ENCODE measurements at regions not wholly inside any gene's neighbourhood (a gene's known extent, or its start where the extent isn't known, plus 50 kb on each side); places are given as distances from the start of the nearest gene placed in this dataset.
"Not testable (repeated sequence)": the region's sequence is repeated elsewhere in the genome, so short reads cannot be mapped to it uniquely, and the experiment has no call there.

GRCh38 chr6:144922771-144923490 is 637.8 kb downstream of the UTRN start:
- H3K4me3 ChIP-seq (ENCODE audit: low read depth, low read length); H3K9me3 ChIP-seq (ENCODE audit: control insufficient read depth, insufficient read depth, low read length); H3K36me3 ChIP-seq (ENCODE audit: control insufficient read depth, insufficient read depth, low read length); H3K9ac ChIP-seq (ENCODE audit: low read depth, low read length); H3K4me1 ChIP-seq (ENCODE audit: control insufficient read depth, insufficient read depth, low read length); H3K27me3 ChIP-seq (ENCODE audit: control insufficient read depth, insufficient read depth, low read length): not testable (repeated sequence)

GRCh38 chr6:144923491-144923787 is 638.3 kb downstream of the UTRN start:
- H3K27me3 ChIP-seq (ENCODE audit: control insufficient read depth, insufficient read depth, low read length); H3K9me3 ChIP-seq (ENCODE audit: control insufficient read depth, insufficient read depth, low read length); H3K4me1 ChIP-seq (ENCODE audit: control insufficient read depth, insufficient read depth, low read length); H3K9ac ChIP-seq (ENCODE audit: low read depth, low read length); H3K36me3 ChIP-seq (ENCODE audit: control insufficient read depth, insufficient read depth, low read length); H3K4me3 ChIP-seq (ENCODE audit: low read depth, low read length): not testable (repeated sequence)

GRCh38 chr6:144928847-144929246 is 643.7 kb downstream of the UTRN start:
- no peaks in the 10 kb centered on the region for H3K4me1 ChIP-seq (ENCODE audit: control insufficient read depth, insufficient read depth, low read length)
- no peaks in the 10 kb centered on the region for H3K27me3 ChIP-seq (ENCODE audit: control insufficient read depth, insufficient read depth, low read length)
- no peak overlapping the region for H3K9ac ChIP-seq (ENCODE audit: low read depth, low read length)
- no peaks in the 10 kb centered on the region for H3K9me3 ChIP-seq (ENCODE audit: control insufficient read depth, insufficient read depth, low read length)
- H3K4me3 ChIP-seq (ENCODE audit: low read depth, low read length), result no peak overlapping the region
- peaks cover 3% of the 10 kb centered on the region for H3K36me3 ChIP-seq (ENCODE audit: control insufficient read depth, insufficient read depth, low read length)

- no peaks in the 10 kb centered on the region for H3K27me3 ChIP-seq (ENCODE audit: control insufficient read depth, insufficient read depth, low read length)
- H3K36me3 ChIP-seq (ENCODE audit: control insufficient read depth, insufficient read depth, low read length), result no peaks in the 10 kb centered on the region
- no peak overlapping the region for H3K9ac ChIP-seq (ENCODE audit: low read depth, low read length)
- no peak overlapping the region for H3K4me3 ChIP-seq (ENCODE audit: low read depth, low read length)
- H3K4me1 ChIP-seq (ENCODE audit: control insufficient read depth, insufficient read depth, low read length), result no peaks in the 10 kb centered on the region
- no peaks in the 10 kb centered on the region for H3K9me3 ChIP-seq (ENCODE audit: control insufficient read depth, insufficient read depth, low read length)
These were observed 644.1 kb downstream of the UTRN start for GRCh38 chr6:144929262-144929661.

GRCh38 chr6:144931172-144932035 is 646.3 kb downstream of the UTRN start:
- H3K27me3 ChIP-seq (ENCODE audit: control insufficient read depth, insufficient read depth, low read length), result no peaks in the 10 kb centered on the region
- H3K9me3 ChIP-seq (ENCODE audit: control insufficient read depth, insufficient read depth, low read length), result no peaks in the 10 kb centered on the region
- H3K36me3 ChIP-seq (ENCODE audit: control insufficient read depth, insufficient read depth, low read length), result no peaks in the 10 kb centered on the region
- H3K9ac ChIP-seq (ENCODE audit: low read depth, low read length), result no peak overlapping the region
- H3K4me1 ChIP-seq (ENCODE audit: control insufficient read depth, insufficient read depth, low read length), result no peaks in the 10 kb centered on the region
- no peak overlapping the region for H3K4me3 ChIP-seq (ENCODE audit: low read depth, low read length)

GRCh38 chr6:144932621-144933020 is 647.5 kb downstream of the UTRN start:
- Histone ChIP-seq H3K4me1 (ENCODE audit: control insufficient read depth, insufficient read depth, low read length) (no peaks in the 10 kb centered on the region), H3K9ac (ENCODE audit: low read depth, low read length) (no peak overlapping the region), H3K36me3 (ENCODE audit: control insufficient read depth, insufficient read depth, low read length) (no peaks in the 10 kb centered on the region), H3K27me3 (ENCODE audit: control insufficient read depth, insufficient read depth, low read length) (no peaks in the 10 kb centered on the region), H3K4me3 (ENCODE audit: low read depth, low read length) (no peak overlapping the region), H3K9me3 (ENCODE audit: control insufficient read depth, insufficient read depth, low read length) (no peaks in the 10 kb centered on the region)

GRCh38 chr6:144935181-144935580 is 650.0 kb downstream of the UTRN start:
- Histone ChIP-seq H3K4me1 (ENCODE audit: control insufficient read depth, insufficient read depth, low read length) (no peaks in the 10 kb centered on the region), H3K9ac (ENCODE audit: low read depth, low read length) (no peak overlapping the region), H3K4me3 (ENCODE audit: low read depth, low read length) (no peak overlapping the region), H3K9me3 (ENCODE audit: control insufficient read depth, insufficient read depth, low read length) (no peaks in the 10 kb centered on the region), H3K36me3 (ENCODE audit: control insufficient read depth, insufficient read depth, low read length) (no peaks in the 10 kb centered on the region), H3K27me3 (ENCODE audit: control insufficient read depth, insufficient read depth, low read length) (no peaks in the 10 kb centered on the region)

GRCh38 chr6:144935661-144936060 is 650.5 kb downstream of the UTRN start:
- H3K4me3 ChIP-seq (ENCODE audit: low read depth, low read length), result no peak overlapping the region
- no peaks in the 10 kb centered on the region for H3K9me3 ChIP-seq (ENCODE audit: control insufficient read depth, insufficient read depth, low read length)
- H3K4me1 ChIP-seq (ENCODE audit: control insufficient read depth, insufficient read depth, low read length), result no peaks in the 10 kb centered on the region
- H3K9ac ChIP-seq (ENCODE audit: low read depth, low read length), result no peak overlapping the region
- H3K36me3 ChIP-seq (ENCODE audit: control insufficient read depth, insufficient read depth, low read length), result no peaks in the 10 kb centered on the region
- no peaks in the 10 kb centered on the region for H3K27me3 ChIP-seq (ENCODE audit: control insufficient read depth, insufficient read depth, low read length)

GRCh38 chr6:144936764-144937163 is 651.6 kb downstream of the UTRN start:
- Histone ChIP-seq H3K4me1 (ENCODE audit: control insufficient read depth, insufficient read depth, low read length) (no peaks in the 10 kb centered on the region), H3K36me3 (ENCODE audit: control insufficient read depth, insufficient read depth, low read length) (no peaks in the 10 kb centered on the region), H3K9ac (ENCODE audit: low read depth, low read length) (no peak overlapping the region), H3K9me3 (ENCODE audit: control insufficient read depth, insufficient read depth, low read length) (no peaks in the 10 kb centered on the region), H3K4me3 (ENCODE audit: low read depth, low read length) (no peak overlapping the region), H3K27me3 (ENCODE audit: control insufficient read depth, insufficient read depth, low read length) (no peaks in the 10 kb centered on the region)

GRCh38 chr6:144939921-144940320 is 654.8 kb downstream of the UTRN start:
- Histone ChIP-seq H3K9ac (ENCODE audit: low read depth, low read length) (no peak overlapping the region), H3K4me3 (ENCODE audit: low read depth, low read length) (no peak overlapping the region), H3K36me3 (ENCODE audit: control insufficient read depth, insufficient read depth, low read length) (no peaks in the 10 kb centered on the region), H3K4me1 (ENCODE audit: control insufficient read depth, insufficient read depth, low read length) (no peaks in the 10 kb centered on the region), H3K27me3 (ENCODE audit: control insufficient read depth, insufficient read depth, low read length) (no peaks in the 10 kb centered on the region), H3K9me3 (ENCODE audit: control insufficient read depth, insufficient read depth, low read length) (no peaks in the 10 kb centered on the region)

GRCh38 chr6:144944106-144944505 is 659.0 kb downstream of the UTRN start:
- no peaks in the 10 kb centered on the region for H3K27me3 ChIP-seq (ENCODE audit: control insufficient read depth, insufficient read depth, low read length)
- H3K9ac ChIP-seq (ENCODE audit: low read depth, low read length), result no peak overlapping the region
- H3K4me1 ChIP-seq (ENCODE audit: control insufficient read depth, insufficient read depth, low read length), result no peaks in the 10 kb centered on the region
- no peaks in the 10 kb centered on the region for H3K36me3 ChIP-seq (ENCODE audit: control insufficient read depth, insufficient read depth, low read length)
- H3K4me3 ChIP-seq (ENCODE audit: low read depth, low read length), result no peak overlapping the region
- no peaks in the 10 kb centered on the region for H3K9me3 ChIP-seq (ENCODE audit: control insufficient read depth, insufficient read depth, low read length)

- Histone ChIP-seq H3K4me1 (ENCODE audit: control insufficient read depth, insufficient read depth, low read length) (peaks cover 17% of the 10 kb centered on the region), H3K4me3 (ENCODE audit: low read depth, low read length) (no peak overlapping the region), H3K36me3 (ENCODE audit: control insufficient read depth, insufficient read depth, low read length) (no peaks in the 10 kb centered on the region), H3K27me3 (ENCODE audit: control insufficient read depth, insufficient read depth, low read length) (no peaks in the 10 kb centered on the region), H3K9ac (ENCODE audit: low read depth, low read length) (no peak overlapping the region), H3K9me3 (ENCODE audit: control insufficient read depth, insufficient read depth, low read length) (no peaks in the 10 kb centered on the region)
These were observed 662.4 kb downstream of the UTRN start for GRCh38 chr6:144947398-144947976.
